ENCODE measurements at regions not wholly inside any gene's neighbourhood (a gene's known extent, or its start where the extent isn't known, plus 50 kb on each side); places are given as distances from the start of the nearest gene placed in this dataset.

- TF ChIP-seq CTCF (IDR thresholded peaks at IDR 0.05; ENCODE audit: insufficient read depth, low read length, poor library complexity, severe bottlenecking), result no peak
- Histone ChIP-seq H3K27me3 (replicated peaks; ENCODE audit: control insufficient read depth, insufficient read depth, low read length) (no peaks in the 10 kb centered on the region), H3K4me3 (replicated peaks; ENCODE audit: low read depth, low read length) (no peak overlapping the region), H3K36me3 (ENCODE audit: control insufficient read depth, insufficient read depth, low read length) (no peaks in the 10 kb centered on the region)
- DNase-seq (ENCODE audit: extremely low read depth, insufficient read length), result no peak
Observed at GRCh38 chr3:162213956-162214355, 717.3 kb downstream of the OTOL1 start.

- no peak for DNase-seq (ENCODE audit: extremely low read depth, insufficient read length)
- no peak overlapping the region for H3K4me3 ChIP-seq (replicated peaks; ENCODE audit: low read depth, low read length)
- H3K36me3 ChIP-seq (ENCODE audit: control insufficient read depth, insufficient read depth, low read length), result no peaks in the 10 kb centered on the region
- TF ChIP-seq CTCF (IDR thresholded peaks at IDR 0.05; ENCODE audit: insufficient read depth, low read length, poor library complexity, severe bottlenecking), result no peak
- no peaks in the 10 kb centered on the region for H3K27me3 ChIP-seq (replicated peaks; ENCODE audit: control insufficient read depth, insufficient read depth, low read length)
Observed at GRCh38 chr3:162217647-162218046, 721.0 kb downstream of the OTOL1 start.

- no peak for TF ChIP-seq CTCF (IDR thresholded peaks at IDR 0.05; ENCODE audit: insufficient read depth, low read length, poor library complexity, severe bottlenecking)
- H3K27me3 ChIP-seq (replicated peaks; ENCODE audit: control insufficient read depth, insufficient read depth, low read length), result no peaks in the 10 kb centered on the region
- H3K4me3 ChIP-seq (replicated peaks; ENCODE audit: low read depth, low read length), result no peak overlapping the region
- no peak for DNase-seq (ENCODE audit: extremely low read depth, insufficient read length)
- H3K36me3 ChIP-seq (ENCODE audit: control insufficient read depth, insufficient read depth, low read length), result no peaks in the 10 kb centered on the region
Observed at GRCh38 chr3:162218479-162218878, 721.9 kb downstream of the OTOL1 start.

- H3K36me3 ChIP-seq (ENCODE audit: control insufficient read depth, insufficient read depth, low read length), result no peaks in the 10 kb centered on the region
- TF ChIP-seq CTCF (IDR thresholded peaks at IDR 0.05; ENCODE audit: insufficient read depth, low read length, poor library complexity, severe bottlenecking), result no peak
- H3K27me3 ChIP-seq (replicated peaks; ENCODE audit: control insufficient read depth, insufficient read depth, low read length), result no peaks in the 10 kb centered on the region
- no peak for DNase-seq (ENCODE audit: extremely low read depth, insufficient read length)
- no peak overlapping the region for H3K4me3 ChIP-seq (replicated peaks; ENCODE audit: low read depth, low read length)
Observed at GRCh38 chr3:162224746-162225145, 728.1 kb downstream of the OTOL1 start.

- no peak for TF ChIP-seq CTCF (IDR thresholded peaks at IDR 0.05; ENCODE audit: insufficient read depth, low read length, poor library complexity, severe bottlenecking)
- Histone ChIP-seq H3K36me3 (ENCODE audit: control insufficient read depth, insufficient read depth, low read length) (no peaks in the 10 kb centered on the region), H3K4me3 (replicated peaks; ENCODE audit: low read depth, low read length) (no peak overlapping the region), H3K27me3 (replicated peaks; ENCODE audit: control insufficient read depth, insufficient read depth, low read length) (no peaks in the 10 kb centered on the region)
- no peak for DNase-seq (ENCODE audit: extremely low read depth, insufficient read length)
Observed at GRCh38 chr3:162236949-162237348, 740.3 kb downstream of the OTOL1 start.

GRCh38 chr3:162250782-162251181 lies 754.2 kb downstream of the OTOL1 start:
- Histone ChIP-seq H3K4me3 (replicated peaks; ENCODE audit: low read depth, low read length) (no peak overlapping the region), H3K36me3 (ENCODE audit: control insufficient read depth, insufficient read depth, low read length) (no peaks in the 10 kb centered on the region), H3K27me3 (replicated peaks; ENCODE audit: control insufficient read depth, insufficient read depth, low read length) (no peaks in the 10 kb centered on the region)
- no peak for DNase-seq (ENCODE audit: extremely low read depth, insufficient read length)
- no peak for TF ChIP-seq CTCF (IDR thresholded peaks at IDR 0.05; ENCODE audit: insufficient read depth, low read length, poor library complexity, severe bottlenecking)
